PC-9 (cell line): ENCODE measurements at regions not wholly inside any gene's neighbourhood (a gene's known extent, or its start where the extent isn't known, plus 50 kb on each side); places are given as distances from the start of the nearest gene placed in this dataset.

Source experiments
- BruUV-seq: library from RNA; stranded (reverse); fragments of 400-500 nt; replicated peaks from 2 replicates; lab custom pipeline; 2021; lab: Mats Ljungman, UMichigan
- CTCF ChIA-PET: fragments of 300-600 bp; sonication (Branson Sonifier 250); formaldehyde crosslinking; loops from one replicate; lab custom pipeline; 2022; ENCODE audit warnings: antibody characterized with exemption; lab: Charles Lee
- POLR2A ChIA-PET: fragments of 300-600 bp; sonication (Branson Sonifier 250); formaldehyde crosslinking; loops from one replicate; lab custom pipeline; 2022; ENCODE audit warnings: antibody characterized with exemption; ENCODE audit not compliant: unreplicated experiment; lab: Charles Lee
- DNase-seq, 2 experiments: peaks; one replicate each; pipeline versions ENCODE4 v3.0.0 to v3.0.0-alpha.2; 2015 to 2022; ENCODE audit warnings: mixed read lengths in 1 of 2
- H2AFZ ChIP-seq: fragments of 200-600 bp; sonication (generic); 2 replicates; pipeline ENCODE4 v1.8.1; 2017; ENCODE audit warnings: antibody characterized with exemption
- H3F3A ChIP-seq: fragments of 200-600 bp; sonication (generic); 2 replicates; pipeline ENCODE4 v1.8.1; 2017; ENCODE audit warnings: antibody characterized with exemption, mild to moderate bottlenecking, low read depth; ENCODE audit not compliant: insufficient read depth
- H3K27ac ChIP-seq: fragments of 200-600 bp; sonication (generic); 2 replicates; pipeline ENCODE4 v1.6.1; 2016; ENCODE audit warnings: mixed run types
- H3K27me3 ChIP-seq: fragments of 200-600 bp; sonication (generic); 2 replicates; pipeline ENCODE4 v1.6.1; 2016; ENCODE audit warnings: low read depth, mixed run types; ENCODE audit not compliant: insufficient read depth
- H3K36me3 ChIP-seq: fragments of 200-600 bp; sonication (generic); 2 replicates; pipeline ENCODE4 v1.6.1; 2016; ENCODE audit warnings: low read depth, mixed run types
- H3K4me1 ChIP-seq: fragments of 200-600 bp; sonication (generic); replicated peaks from 2 replicates; pipeline ENCODE4 v1.6.1; 2016; ENCODE audit warnings: mixed run types; ENCODE audit not compliant: insufficient read depth
- H3K4me2 ChIP-seq: fragments of 200-600 bp; sonication (generic); 2 replicates; pipeline ENCODE4 v1.6.1; 2017; ENCODE audit warnings: mixed run types
- H3K4me3 ChIP-seq: fragments of 200-600 bp; sonication (generic); 2 replicates; pipeline ENCODE4 v1.6.1; 2016; ENCODE audit warnings: mixed run types
- H3K79me2 ChIP-seq: fragments of 200-600 bp; sonication (generic); 2 replicates; pipeline ENCODE4 v1.6.1; 2017; ENCODE audit warnings: low read depth, mixed run types
- H3K9me2 ChIP-seq: fragments of 200-600 bp; sonication (generic); 2 replicates; pipeline ENCODE4 v1.8.1; 2017; ENCODE audit warnings: mild to moderate bottlenecking; ENCODE audit not compliant: insufficient read depth
- H3K9me3 ChIP-seq: fragments of 200-600 bp; sonication (generic); 2 replicates; pipeline ENCODE4 v1.8.1; 2016; ENCODE audit warnings: low read depth; ENCODE audit not compliant: insufficient read depth
- H4K20me1 ChIP-seq: fragments of 200-600 bp; sonication (generic); 2 replicates; pipeline ENCODE4 v1.8.1; 2017; ENCODE audit not compliant: insufficient read depth
- EZH2 ChIP-seq: fragments of 200-600 bp; sonication (generic); IDR thresholded peaks from 2 replicates; pipeline ENCODE4 v1.8.0; 2017; ENCODE audit warnings: antibody characterized with exemption, low read depth
- intact Hi-C: fragments of 100-400 bp; cut with micrococcal nuclease; formaldehyde crosslinking; loops from one replicate; pipeline ENCODE4 v1.10.0; 2022; ENCODE audit not compliant: unreplicated experiment
- TF ChIP-seq, protein P1 (sequence below): fragments of 200-600 bp; sonication (generic); conservative IDR thresholded peaks from 2 replicates; pipeline ENCODE4 v1.6.1; 2017; ENCODE audit warnings: mixed run types, antibody characterized with exemption, mild to moderate bottlenecking, moderate library complexity

GRCh38 chr14:101418601-101419000, 142.7 kb upstream of the DIO3 start:
- H3K4me3 ChIP-seq = no peak overlapping the region
- H3K27me3 ChIP-seq = no peaks in the 10 kb centered on the region
- intact Hi-C loops = no loop called here
- H3K9me2 ChIP-seq = no peaks in the 10 kb centered on the region; the same call in 1 of the 2 replicates
- H2AFZ ChIP-seq = no peak overlapping the region
- DNase-seq = no peak
- peaks cover 13% of the 10 kb centered on the region for H3F3A ChIP-seq
- TF ChIP-seq, protein P1, sequence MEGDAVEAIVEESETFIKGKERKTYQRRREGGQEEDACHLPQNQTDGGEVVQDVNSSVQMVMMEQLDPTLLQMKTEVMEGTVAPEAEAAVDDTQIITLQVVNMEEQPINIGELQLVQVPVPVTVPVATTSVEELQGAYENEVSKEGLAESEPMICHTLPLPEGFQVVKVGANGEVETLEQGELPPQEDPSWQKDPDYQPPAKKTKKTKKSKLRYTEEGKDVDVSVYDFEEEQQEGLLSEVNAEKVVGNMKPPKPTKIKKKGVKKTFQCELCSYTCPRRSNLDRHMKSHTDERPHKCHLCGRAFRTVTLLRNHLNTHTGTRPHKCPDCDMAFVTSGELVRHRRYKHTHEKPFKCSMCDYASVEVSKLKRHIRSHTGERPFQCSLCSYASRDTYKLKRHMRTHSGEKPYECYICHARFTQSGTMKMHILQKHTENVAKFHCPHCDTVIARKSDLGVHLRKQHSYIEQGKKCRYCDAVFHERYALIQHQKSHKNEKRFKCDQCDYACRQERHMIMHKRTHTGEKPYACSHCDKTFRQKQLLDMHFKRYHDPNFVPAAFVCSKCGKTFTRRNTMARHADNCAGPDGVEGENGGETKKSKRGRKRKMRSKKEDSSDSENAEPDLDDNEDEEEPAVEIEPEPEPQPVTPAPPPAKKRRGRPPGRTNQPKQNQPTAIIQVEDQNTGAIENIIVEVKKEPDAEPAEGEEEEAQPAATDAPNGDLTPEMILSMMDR = no peak
- no peak for TF ChIP-seq EZH2
- H3K27ac ChIP-seq = no peak overlapping the region
- CTCF ChIA-PET = no interaction called here
- POLR2A ChIA-PET = no interaction called here
- H3K9me3 ChIP-seq = peaks cover 12% of the 10 kb centered on the region
- no peaks in the 10 kb centered on the region for H4K20me1 ChIP-seq
- no TSS peak for BruUV-seq
- no peaks in the 10 kb centered on the region for H3K79me2 ChIP-seq
- H3K4me1 ChIP-seq = peaks cover 20% of the 10 kb centered on the region
- no peaks in the 10 kb centered on the region for H3K36me3 ChIP-seq
- no peak overlapping the region for H3K4me2 ChIP-seq

DNA sequence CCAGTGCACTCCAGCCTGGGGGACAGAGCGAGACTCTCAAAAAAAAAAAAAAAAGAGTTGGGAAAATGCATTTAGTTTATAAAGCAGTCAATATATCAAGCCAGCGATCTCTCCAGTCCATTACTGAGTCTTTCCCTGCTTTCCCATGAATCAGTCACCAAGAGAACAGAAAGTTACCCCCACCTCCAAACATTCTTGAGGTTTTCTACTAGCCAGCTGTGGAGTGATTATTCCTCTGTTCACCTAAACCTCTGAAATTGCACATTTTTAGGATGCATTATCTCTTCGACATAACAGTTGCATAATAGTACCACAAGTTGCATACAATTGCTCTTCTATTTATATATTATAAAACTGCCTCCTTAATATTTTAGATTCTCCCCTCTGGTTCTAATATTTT, 134.8 kb upstream of the DIO3 start:
- CTCF ChIA-PET = no interaction called here

DNA sequence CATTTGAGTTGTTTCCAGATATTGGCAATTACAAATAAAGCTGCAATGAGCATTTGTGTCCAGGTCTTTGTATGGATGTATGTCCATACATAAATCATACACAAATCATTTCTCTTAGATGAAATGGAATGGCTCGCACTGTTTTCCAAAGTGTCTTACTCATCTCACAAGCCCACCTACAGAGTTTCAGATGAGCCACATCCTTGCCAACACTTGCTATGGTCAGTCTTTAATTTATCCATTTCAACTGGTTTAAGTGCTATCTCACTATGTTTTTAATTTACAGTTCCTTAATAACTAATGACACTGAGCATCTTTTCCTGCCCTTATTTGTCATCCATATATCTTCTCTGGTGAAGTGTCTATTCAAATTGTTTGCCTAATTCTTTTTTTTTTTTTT, 132.9 kb upstream of the DIO3 start:
- no peak for TF ChIP-seq EZH2
- TF ChIP-seq, protein P1 = no peak
- POLR2A ChIA-PET = no interaction called here

More for the DNA sequence above, 134.8 kb upstream of the DIO3 start:
- no peak overlapping the region for H2AFZ ChIP-seq
- no peaks in the 10 kb centered on the region for H4K20me1 ChIP-seq
- POLR2A ChIA-PET = no interaction called here
- intact Hi-C loops = no loop called here
- no TSS peak for BruUV-seq
- no peaks in the 10 kb centered on the region; the same call in 1 of the 2 replicates for H3F3A ChIP-seq
- H3K27me3 ChIP-seq = no peaks in the 10 kb centered on the region
- no peak overlapping the region for H3K4me3 ChIP-seq
- H3K4me2 ChIP-seq = no peak overlapping the region
- DNase-seq = no peak
- no peaks in the 10 kb centered on the region for H3K36me3 ChIP-seq
- H3K79me2 ChIP-seq = no peaks in the 10 kb centered on the region
- no peaks in the 10 kb centered on the region for H3K9me2 ChIP-seq
- no peak for TF ChIP-seq EZH2
- TF ChIP-seq, protein P1 = no peak
- peaks cover 14% of the 10 kb centered on the region; the same call in 1 of the 2 replicates for H3K9me3 ChIP-seq
- no peak overlapping the region for H3K27ac ChIP-seq
- H3K4me1 ChIP-seq = no peaks in the 10 kb centered on the region

More for the DNA sequence above, 132.9 kb upstream of the DIO3 start:
- Histone ChIP-seq H3K4me3 (no peak overlapping the region), H3K9me3 (peaks cover 14% of the 10 kb centered on the region; the same call in 1 of the 2 replicates), H3K79me2 (no peaks in the 10 kb centered on the region), H3K27me3 (no peaks in the 10 kb centered on the region), H3F3A (no peaks in the 10 kb centered on the region; the same call in 1 of the 2 replicates), H3K9me2 (no peaks in the 10 kb centered on the region), H2AFZ (no peak overlapping the region), H3K36me3 (no peaks in the 10 kb centered on the region), H3K4me2 (no peak overlapping the region), H3K4me1 (no peaks in the 10 kb centered on the region), H4K20me1 (no peaks in the 10 kb centered on the region), H3K27ac (no peak overlapping the region)
- CTCF ChIA-PET = no interaction called here
- no TSS peak for BruUV-seq
- no peak for DNase-seq
- intact Hi-C loops = no loop called here
